ENCODE measurements at regions not wholly inside any gene's neighbourhood (a gene's known extent, or its start where the extent isn't known, plus 50 kb on each side); places are given as distances from the start of the nearest gene placed in this dataset.
A peak's percentile ranks its signal among the peaks of the same experiment; 100 is the strongest.
"Not testable (repeated sequence)": the region's sequence is repeated elsewhere in the genome, so short reads cannot be mapped to it uniquely, and the experiment has no call there.

- TF ChIP-seq POLR2AphosphoS5 (IDR thresholded peaks at IDR 0.05) = no peak
- no peak for TF ChIP-seq CTCF (IDR thresholded peaks at IDR 0.05)
- TF ChIP-seq EP300 (IDR thresholded peaks at IDR 0.05) = no peak
- TF ChIP-seq POLR2A (IDR thresholded peaks at IDR 0.05) = no peak
- no peak overlapping the region for H3K4me3 ChIP-seq
- intact Hi-C loops (cut with DNase I) = no loop called here
- H3K27me3 ChIP-seq = no peaks in the 10 kb centered on the region
- peak; percentile 71 for DNase-seq
- H3K9me3 ChIP-seq = no peaks in the 10 kb centered on the region
- 88 to 91% methylated on average over 3 of the region's 3 CpGs for WGBS, 2 donors
- no peaks in the 10 kb centered on the region for H3K36me3 ChIP-seq
- no peaks in the 10 kb centered on the region for H3K4me1 ChIP-seq
- no peak overlapping the region for H3K27ac ChIP-seq
These were observed 145.5 kb upstream of the NRIP1 start for GRCh38 chr21:15210235-15210678.

- no peaks in the 10 kb centered on the region for H3K27me3 ChIP-seq
These were observed 146.8 kb upstream of the NRIP1 start for GRCh38 chr21:15211491-15212133.

GRCh38 chr21:15212206-15212605, 147.4 kb upstream of the NRIP1 start:
- no peak overlapping the region for H3K27ac ChIP-seq
- no peaks in the 10 kb centered on the region for H3K4me1 ChIP-seq
- WGBS, 2 donors = 59 to 83% methylated on average over 2 of the region's 2 CpGs
- TF ChIP-seq POLR2A (IDR thresholded peaks at IDR 0.05) = no peak
- TF ChIP-seq POLR2AphosphoS5 (IDR thresholded peaks at IDR 0.05) = no peak
- TF ChIP-seq EP300 (IDR thresholded peaks at IDR 0.05) = no peak
- TF ChIP-seq CTCF (IDR thresholded peaks at IDR 0.05) = no peak
- H3K4me3 ChIP-seq = no peak overlapping the region
- H3K36me3 ChIP-seq = no peaks in the 10 kb centered on the region
- intact Hi-C loops (cut with DNase I) = no loop called here
- H3K9me3 ChIP-seq = no peaks in the 10 kb centered on the region
- H3K27me3 ChIP-seq = no peaks in the 10 kb centered on the region
- DNase-seq = no peak

More at GRCh38 chr21:15211491-15212133, 146.8 kb upstream of the NRIP1 start:
- intact Hi-C loops (cut with DNase I) = no loop called here
- Histone ChIP-seq H3K36me3 (no peaks in the 10 kb centered on the region), H3K4me1 (no peaks in the 10 kb centered on the region), H3K27ac (no peak overlapping the region), H3K9me3 (no peaks in the 10 kb centered on the region), H3K4me3 (no peak overlapping the region)
- TF ChIP-seq POLR2A (IDR thresholded peaks at IDR 0.05) = no peak
- no peak for TF ChIP-seq POLR2AphosphoS5 (IDR thresholded peaks at IDR 0.05)
- TF ChIP-seq CTCF (IDR thresholded peaks at IDR 0.05) = no peak
- TF ChIP-seq EP300 (IDR thresholded peaks at IDR 0.05) = no peak
- DNase-seq = no peak
- 42% methylated on average over 5 of the region's 5 CpGs for WGBS, 2 donors

GRCh38 chr21:15218476-15218875, 153.7 kb upstream of the NRIP1 start:
- peaks cover 0 to 11% (median 3%) of the 10 kb centered on the region in 4 donors for H3K4me1 ChIP-seq
- DNase-seq; H3K27ac ChIP-seq; H3K36me3 ChIP-seq; intact Hi-C loops (cut with DNase I); H3K4me3 ChIP-seq; H3K9me3 ChIP-seq; H3K27me3 ChIP-seq: not testable (repeated sequence)
- WGBS, 2 donors = 94 to 97% methylated on average over 16 to 21 of the region's 23 CpGs

- no peak overlapping the region for H3K27ac ChIP-seq
- H3K4me1 ChIP-seq = peaks cover 0 to 11% (median 3%) of the 10 kb centered on the region in 4 donors
- 66 to 93% methylated on average over 5 of the region's 5 CpGs for WGBS, 2 donors
- TF ChIP-seq POLR2AphosphoS5 (IDR thresholded peaks at IDR 0.05) (no peak), EP300 (IDR thresholded peaks at IDR 0.05) (no peak), CTCF (IDR thresholded peaks at IDR 0.05) (no peak), POLR2A (IDR thresholded peaks at IDR 0.05) (no peak)
- H3K27me3 ChIP-seq = no peaks in the 10 kb centered on the region
- H3K36me3 ChIP-seq = no peaks in the 10 kb centered on the region
- intact Hi-C loops (cut with DNase I) = no loop called here
- no peak for DNase-seq
- H3K9me3 ChIP-seq = no peaks in the 10 kb centered on the region
- no peak overlapping the region for H3K4me3 ChIP-seq
These were observed 154.2 kb upstream of the NRIP1 start for GRCh38 chr21:15219039-15219438.
